AG04450 (cell line): ENCODE measurements at regions not wholly inside any gene's neighbourhood (a gene's known extent, or its start where the extent isn't known, plus 50 kb on each side); places are given as distances from the start of the nearest gene placed in this dataset.
"Not testable (repeated sequence)": the region's sequence is repeated elsewhere in the genome, so short reads cannot be mapped to it uniquely, and the experiment has no call there.

Experiments
- CTCF ChIA-PET: fragments of 300-600, 350-600 bp; formaldehyde crosslinking; extraction: SDS; loops from one replicate; lab custom pipeline; 2022; ENCODE audit warnings: antibody characterized with exemption, inconsistent platforms; lab: Charles Lee
- POLR2A ChIA-PET: fragments of 350-600 bp; formaldehyde crosslinking; extraction: SDS; loops from one replicate; lab custom pipeline; 2021; ENCODE audit warnings: antibody characterized with exemption, inconsistent platforms; lab: Yijun Ruan, JAX
- DNase-seq: peaks from one replicate; pipeline ENCODE4 v3.0.0-alpha.2; 2011; ENCODE audit warnings: low read depth, low spot score
- H3K27ac ChIP-seq: one replicate; pipeline ENCODE4 v1.5.1; 2012; ENCODE audit warnings: low read depth, low read length, control low read depth
- H3K27me3 ChIP-seq: one replicate; pipeline ENCODE4 v1.6.0; 2012; ENCODE audit warnings: low read length; ENCODE audit not compliant: control insufficient read depth, insufficient read depth
- H3K4me3 ChIP-seq: 2 replicates; pipeline ENCODE4 v1.5.1; 2011; ENCODE audit warnings: mild to moderate bottlenecking, low read depth, low read length, control low read depth
- H3K9me3 ChIP-seq: 2 replicates; pipeline ENCODE4 v1.5.1; 2012; ENCODE audit warnings: low read length; ENCODE audit not compliant: control insufficient read depth, insufficient read depth
- TF ChIP-seq, protein P1 (sequence below): IDR thresholded peaks from 2 replicates; pipeline ENCODE4 v1.5.1; 2011; ENCODE audit warnings: low read depth, low read length, control low read depth, inconsistent platforms

DNA sequence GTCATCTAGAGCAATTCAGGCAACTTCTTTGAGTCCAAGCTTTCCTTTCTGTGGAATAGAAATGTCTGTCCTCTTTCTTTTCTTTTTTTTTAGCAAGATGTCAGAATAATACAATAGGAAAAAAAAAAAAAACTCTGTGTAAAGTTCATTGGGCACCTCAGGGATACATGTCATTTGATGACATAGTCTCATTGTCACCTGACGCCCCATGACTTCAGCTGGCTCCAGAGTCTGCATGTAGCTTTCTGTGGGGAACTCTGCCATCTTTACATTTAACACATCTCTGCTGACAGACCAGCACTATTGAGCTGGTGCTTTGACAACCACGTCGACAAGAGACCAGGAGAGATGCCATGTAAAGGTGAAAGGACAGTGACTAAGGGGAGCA, 172.5 kb upstream of the KLF7 start:
- no peak overlapping the region for H3K27ac ChIP-seq
- CTCF ChIA-PET, result interaction anchor here (0.6 to 1.8 kb wide), 3 partner anchors 12 to 542 kb away, joined by 3 to 5 read pairs (median 5); no protein-coding TSS in a partner anchor
- no peak for DNase-seq
- H3K9me3 ChIP-seq, result no peaks in the 10 kb centered on the region
- TF ChIP-seq, protein P1, sequence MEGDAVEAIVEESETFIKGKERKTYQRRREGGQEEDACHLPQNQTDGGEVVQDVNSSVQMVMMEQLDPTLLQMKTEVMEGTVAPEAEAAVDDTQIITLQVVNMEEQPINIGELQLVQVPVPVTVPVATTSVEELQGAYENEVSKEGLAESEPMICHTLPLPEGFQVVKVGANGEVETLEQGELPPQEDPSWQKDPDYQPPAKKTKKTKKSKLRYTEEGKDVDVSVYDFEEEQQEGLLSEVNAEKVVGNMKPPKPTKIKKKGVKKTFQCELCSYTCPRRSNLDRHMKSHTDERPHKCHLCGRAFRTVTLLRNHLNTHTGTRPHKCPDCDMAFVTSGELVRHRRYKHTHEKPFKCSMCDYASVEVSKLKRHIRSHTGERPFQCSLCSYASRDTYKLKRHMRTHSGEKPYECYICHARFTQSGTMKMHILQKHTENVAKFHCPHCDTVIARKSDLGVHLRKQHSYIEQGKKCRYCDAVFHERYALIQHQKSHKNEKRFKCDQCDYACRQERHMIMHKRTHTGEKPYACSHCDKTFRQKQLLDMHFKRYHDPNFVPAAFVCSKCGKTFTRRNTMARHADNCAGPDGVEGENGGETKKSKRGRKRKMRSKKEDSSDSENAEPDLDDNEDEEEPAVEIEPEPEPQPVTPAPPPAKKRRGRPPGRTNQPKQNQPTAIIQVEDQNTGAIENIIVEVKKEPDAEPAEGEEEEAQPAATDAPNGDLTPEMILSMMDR, result no peak
- POLR2A ChIA-PET, result interaction anchor here (0.7 kb wide), 1 partner anchor 30 kb away, joined by 3 read pairs; no protein-coding TSS in a partner anchor
- no peak overlapping the region for H3K4me3 ChIP-seq
- H3K27me3 ChIP-seq, result no peaks in the 10 kb centered on the region

DNA sequence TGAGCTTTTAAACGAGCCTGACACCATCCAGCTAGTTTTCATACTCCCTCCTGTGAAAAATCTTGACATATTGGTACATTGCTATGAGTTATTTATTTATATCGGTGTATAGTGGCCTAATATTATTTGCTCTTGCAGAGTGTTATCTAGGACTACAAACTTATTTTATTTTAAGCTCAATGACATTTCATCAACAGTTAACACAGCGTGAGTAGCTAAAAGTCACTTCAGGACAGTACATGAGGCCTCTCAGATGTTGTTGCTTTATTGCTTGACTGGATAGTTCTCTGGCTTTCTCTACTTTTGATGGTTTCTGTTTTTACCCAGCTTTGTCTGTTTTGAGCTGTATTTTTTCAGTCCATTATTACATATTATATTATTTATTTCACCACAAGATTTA, 172.9 kb upstream of the KLF7 start:
- no peaks in the 10 kb centered on the region for H3K27me3 ChIP-seq
- no peak overlapping the region for H3K4me3 ChIP-seq
- H3K27ac ChIP-seq, result no peak overlapping the region
- no peaks in the 10 kb centered on the region for H3K9me3 ChIP-seq
- no peak for DNase-seq
- ChIA-PET POLR2A (no interaction called here), CTCF (interaction anchor here (0.7 to 1.8 kb wide), 2 partner anchors 13 to 134 kb away, joined by 3 to 5 read pairs; no protein-coding TSS in a partner anchor)
- TF ChIP-seq, protein P1, result no peak

DNA sequence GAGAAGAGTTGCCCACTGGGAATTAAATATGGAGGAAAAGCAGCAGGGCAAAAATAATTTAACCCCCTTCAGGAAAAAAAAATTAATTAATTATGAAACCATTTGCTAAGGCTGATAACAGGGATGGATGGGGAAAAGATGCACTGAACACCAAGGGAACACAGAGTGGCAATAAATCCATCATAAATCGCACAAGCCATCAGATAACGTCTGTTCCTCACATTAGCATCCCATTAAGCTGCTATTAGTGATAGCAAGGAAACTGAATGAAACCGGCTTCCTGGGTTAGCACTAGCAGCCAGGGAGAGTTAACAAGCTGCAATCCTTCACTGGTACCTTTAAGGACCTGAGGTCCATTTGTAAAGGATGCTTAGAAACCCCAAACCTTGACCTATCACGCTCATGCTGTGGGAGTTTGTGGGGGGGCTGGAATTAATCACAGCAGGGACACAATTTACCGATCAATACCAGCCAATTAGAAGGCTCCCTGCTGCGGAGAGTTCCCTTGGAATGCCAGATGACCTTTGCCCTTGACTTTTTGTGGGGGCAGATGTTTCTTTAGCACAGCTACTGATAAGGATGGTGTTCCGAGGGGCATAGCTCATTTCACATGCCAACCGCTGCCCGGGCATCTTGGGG, 175.5 kb upstream of the KLF7 start:
- TF ChIP-seq, protein P1, result no peak
- CTCF ChIA-PET, result no interaction called here
- H3K27ac ChIP-seq, result no peak overlapping the region
- no peaks in the 10 kb centered on the region for H3K9me3 ChIP-seq
- DNase-seq, result no peak
- H3K27me3 ChIP-seq, result no peaks in the 10 kb centered on the region
- H3K4me3 ChIP-seq, result no peak overlapping the region
- POLR2A ChIA-PET, result no interaction called here

DNA sequence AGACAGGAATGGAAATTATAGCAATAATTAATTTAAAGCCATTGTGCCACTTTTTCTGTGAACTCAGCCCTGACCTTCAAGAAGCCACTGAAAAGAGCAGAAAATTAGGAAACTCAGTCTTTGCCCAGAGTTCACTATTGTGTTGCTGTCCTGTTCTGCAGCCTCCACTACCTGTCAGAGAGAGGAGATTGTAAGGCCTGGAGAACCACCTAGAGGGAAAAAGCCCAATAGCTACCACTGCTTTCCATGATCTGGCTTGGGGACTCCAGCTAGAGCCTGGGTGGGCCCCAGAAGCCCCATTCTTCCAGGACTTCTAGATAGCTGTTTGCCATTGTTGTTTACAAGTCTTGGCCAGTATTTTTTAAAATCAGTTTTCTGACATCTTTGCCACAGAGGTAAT, 176.1 kb upstream of the KLF7 start:
- H3K27ac ChIP-seq, result no peak overlapping the region
- CTCF ChIA-PET, result no interaction called here
- TF ChIP-seq, protein P1, result 0 out of 2 replicates have a peak, but pooled peaks have one; percentile 12
- H3K9me3 ChIP-seq, result no peaks in the 10 kb centered on the region
- no peak overlapping the region for H3K4me3 ChIP-seq
- POLR2A ChIA-PET, result no interaction called here
- H3K27me3 ChIP-seq, result no peaks in the 10 kb centered on the region
- DNase-seq, result no peak

DNA sequence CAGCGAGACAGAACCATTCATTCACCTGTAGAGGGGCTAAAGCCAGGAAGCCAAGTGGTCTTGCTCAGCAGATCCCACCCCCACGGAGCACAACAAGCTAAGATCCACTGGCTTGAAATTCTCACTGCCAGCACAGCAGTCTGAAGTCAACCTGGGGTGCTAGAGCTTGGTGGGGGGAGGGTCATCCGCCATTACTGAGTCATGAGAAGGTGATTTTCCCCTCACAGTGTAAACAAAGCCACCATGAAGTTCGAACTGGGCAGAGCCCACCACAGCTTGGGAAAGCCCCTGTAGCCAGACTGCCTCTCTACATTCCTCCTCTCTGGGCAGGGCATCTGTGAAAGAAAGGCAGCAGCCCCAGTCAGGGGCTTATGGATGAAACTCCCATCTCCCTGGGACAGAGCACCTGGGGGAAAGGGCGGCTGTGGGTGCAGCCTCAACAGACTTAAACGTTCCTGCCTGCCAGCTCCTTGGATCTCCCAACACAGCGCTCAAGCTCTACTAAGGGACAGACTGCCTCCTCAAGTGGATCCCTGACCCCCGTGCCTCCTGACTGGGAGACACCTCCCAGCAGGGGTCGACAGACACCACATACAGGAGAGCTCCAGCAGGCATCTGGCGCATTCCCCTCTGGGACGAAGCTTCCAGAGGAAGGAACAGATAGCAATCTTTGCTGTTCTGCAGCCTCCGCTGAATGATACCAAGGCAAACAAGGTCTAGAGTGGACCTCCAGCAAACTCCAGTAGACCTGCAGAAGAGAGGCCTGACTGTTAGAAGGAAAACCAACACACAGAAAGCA, 179.0 kb upstream of the KLF7 start:
- H3K4me3 ChIP-seq, H3K27ac ChIP-seq, POLR2A ChIA-PET, H3K9me3 ChIP-seq, DNase-seq, H3K27me3 ChIP-seq, CTCF ChIA-PET: not testable (repeated sequence)
